ENCODE measurements at regions not wholly inside any gene's neighbourhood (a gene's known extent, or its start where the extent isn't known, plus 50 kb on each side); places are given as distances from the start of the nearest gene placed in this dataset.

DNA sequence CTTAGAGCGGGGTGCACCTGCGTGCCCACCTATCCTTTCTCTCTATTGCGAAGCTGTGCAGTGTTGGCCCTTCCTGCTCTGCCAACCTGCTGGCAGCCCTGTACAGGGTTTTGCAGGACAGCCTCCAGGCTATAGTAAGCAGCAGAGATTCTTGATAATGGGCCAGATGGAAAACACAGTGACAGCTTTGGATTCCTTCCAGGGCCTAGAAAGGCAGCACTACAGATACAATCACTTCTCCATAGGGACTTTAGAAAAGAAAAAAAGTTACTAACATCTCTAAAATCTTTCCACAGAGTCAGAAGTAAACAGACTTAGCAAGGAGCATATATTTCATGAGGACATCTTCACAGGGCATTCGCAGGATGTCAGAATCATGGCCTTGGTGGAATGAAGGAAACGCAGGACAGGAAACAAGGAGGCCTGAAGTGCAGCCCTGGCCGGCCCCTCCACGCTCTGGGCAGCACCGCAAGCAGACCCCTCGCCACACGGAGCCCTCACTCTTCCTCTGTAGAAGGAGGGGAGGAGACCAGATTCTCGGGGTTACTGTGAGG is 172.1 kb upstream of the GAS1 start:
- ChIA-PET CTCF (no interaction called here), RAD21 (ENCODE audit: low non-redundant PET in 1 of 2, low total read pairs in 2 of 2, uncharacterized antibody in 2 of 2, unreplicated experiment in 2 of 2) (no interaction called here), POLR2A (no interaction called here)
- Histone ChIP-seq H3K4me1 (ENCODE audit: control insufficient read depth in 1 of 2, insufficient read depth in 2 of 2, low read length in 2 of 2) (no peaks in the 10 kb centered on the region), H3K9me3 (ENCODE audit: control insufficient read depth in 1 of 2, insufficient read depth in 1 of 2, low read depth in 1 of 2, low read length in 2 of 2) (no peaks in the 10 kb centered on the region), H3K9me2 (ENCODE audit: insufficient read depth) (no peaks in the 10 kb centered on the region), H3K79me2 (ENCODE audit: insufficient read depth, low read length) (no peaks in the 10 kb centered on the region), H3K9ac (ENCODE audit: low read length) (no peak overlapping the region), H3K27me3 (ENCODE audit: insufficient read depth, low read length) (peaks cover 37% of the 10 kb centered on the region), H4K20me1 (ENCODE audit: insufficient read depth) (no peaks in the 10 kb centered on the region), H3K27ac (ENCODE audit: low read depth, low read length) (no peak overlapping the region), H2AFZ (ENCODE audit: low read depth, low read length, poor library complexity, severe bottlenecking) (no peak overlapping the region), H3K4me3 (replicated peaks in 1 of 2; ENCODE audit: low read depth in 1 of 2, low read length in 2 of 2) (no peak overlapping the region), H3K4me2 (ENCODE audit: low read length) (no peak overlapping the region), H3K36me3 (ENCODE audit: control insufficient read depth in 1 of 2, insufficient read depth in 2 of 2, low read length in 2 of 2) (no peaks in the 10 kb centered on the region)
- TF ChIP-seq CBX3 (IDR thresholded peaks at IDR 0.05; ENCODE audit: low read depth) (no peak), JUND (IDR thresholded peaks at IDR 0.05) (no peak), EZH2 (IDR thresholded peaks at IDR 0.05) (no peak), ELF1 (IDR thresholded peaks at IDR 0.05; ENCODE audit: borderline replicate concordance, low read depth) (no peak)
- TF ChIP-seq, protein P1, sequence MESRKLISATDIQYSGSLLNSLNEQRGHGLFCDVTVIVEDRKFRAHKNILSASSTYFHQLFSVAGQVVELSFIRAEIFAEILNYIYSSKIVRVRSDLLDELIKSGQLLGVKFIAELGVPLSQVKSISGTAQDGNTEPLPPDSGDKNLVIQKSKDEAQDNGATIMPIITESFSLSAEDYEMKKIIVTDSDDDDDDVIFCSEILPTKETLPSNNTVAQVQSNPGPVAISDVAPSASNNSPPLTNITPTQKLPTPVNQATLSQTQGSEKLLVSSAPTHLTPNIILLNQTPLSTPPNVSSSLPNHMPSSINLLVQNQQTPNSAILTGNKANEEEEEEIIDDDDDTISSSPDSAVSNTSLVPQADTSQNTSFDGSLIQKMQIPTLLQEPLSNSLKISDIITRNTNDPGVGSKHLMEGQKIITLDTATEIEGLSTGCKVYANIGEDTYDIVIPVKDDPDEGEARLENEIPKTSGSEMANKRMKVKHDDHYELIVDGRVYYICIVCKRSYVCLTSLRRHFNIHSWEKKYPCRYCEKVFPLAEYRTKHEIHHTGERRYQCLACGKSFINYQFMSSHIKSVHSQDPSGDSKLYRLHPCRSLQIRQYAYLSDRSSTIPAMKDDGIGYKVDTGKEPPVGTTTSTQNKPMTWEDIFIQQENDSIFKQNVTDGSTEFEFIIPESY (IDR thresholded peaks at IDR 0.05; ENCODE audit: extremely low read depth, insufficient replicate concordance, low read length) = no peak
- ATAC-seq (no peak), DNase-seq (ENCODE audit: low read depth, low spot score) (no peak)
- intact Hi-C loops (cut with micrococcal nuclease) = loop anchor here (10.0 kb wide), 1 partner anchor 205 kb away; no protein-coding TSS in a partner anchor
- no TSS peak for BruUV-seq (replicated peaks)

DNA sequence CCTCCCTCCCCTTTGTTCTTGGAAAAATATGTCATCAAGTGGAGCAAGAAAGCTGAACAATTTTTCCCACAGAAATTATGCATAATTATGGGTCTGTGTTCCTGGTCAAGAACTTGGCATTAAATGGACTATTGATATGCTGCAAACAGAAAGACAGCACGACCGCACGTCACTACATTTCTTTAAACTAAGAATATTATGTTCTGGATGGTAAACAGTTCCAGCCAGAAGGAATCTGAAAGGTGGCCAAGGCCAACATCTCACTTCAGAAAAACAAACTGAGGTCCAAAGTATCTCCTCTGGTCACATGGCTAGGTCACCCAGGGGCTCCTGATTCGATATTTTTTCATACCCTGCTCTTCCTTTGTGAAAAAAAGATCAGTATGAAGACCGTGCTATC is 173.3 kb upstream of the GAS1 start:
- no peak for ATAC-seq
- ChIA-PET POLR2A (no interaction called here), CTCF (no interaction called here), RAD21 (ENCODE audit: low non-redundant PET in 1 of 2, low total read pairs in 2 of 2, uncharacterized antibody in 2 of 2, unreplicated experiment in 2 of 2) (no interaction called here)
- no TSS peak for BruUV-seq (replicated peaks)
- intact Hi-C loops (cut with micrococcal nuclease) = no loop called here
- Histone ChIP-seq H3K27ac (ENCODE audit: low read depth, low read length) (no peak overlapping the region), H3K4me3 (replicated peaks in 1 of 2; ENCODE audit: low read depth in 1 of 2, low read length in 2 of 2) (no peak overlapping the region), H3K9ac (ENCODE audit: low read length) (no peak overlapping the region), H3K9me2 (ENCODE audit: insufficient read depth) (no peaks in the 10 kb centered on the region), H3K27me3 (ENCODE audit: insufficient read depth, low read length) (peaks cover 37% of the 10 kb centered on the region), H3K9me3 (ENCODE audit: control insufficient read depth in 1 of 2, insufficient read depth in 1 of 2, low read depth in 1 of 2, low read length in 2 of 2) (no peaks in the 10 kb centered on the region), H4K20me1 (ENCODE audit: insufficient read depth) (no peaks in the 10 kb centered on the region), H3K4me1 (ENCODE audit: control insufficient read depth in 1 of 2, insufficient read depth in 2 of 2, low read length in 2 of 2) (no peaks in the 10 kb centered on the region), H3K36me3 (ENCODE audit: control insufficient read depth in 1 of 2, insufficient read depth in 2 of 2, low read length in 2 of 2) (no peaks in the 10 kb centered on the region), H2AFZ (ENCODE audit: low read depth, low read length, poor library complexity, severe bottlenecking) (no peak overlapping the region), H3K4me2 (ENCODE audit: low read length) (no peak overlapping the region), H3K79me2 (ENCODE audit: insufficient read depth, low read length) (no peaks in the 10 kb centered on the region)
- TF ChIP-seq SP1 (IDR thresholded peaks at IDR 0.05; ENCODE audit: low read depth) (no peak), RAD21 (IDR thresholded peaks at IDR 0.05; ENCODE audit: low read depth) (no peak), ELF1 (IDR thresholded peaks at IDR 0.05; ENCODE audit: borderline replicate concordance, low read depth) (no peak), SRF (IDR thresholded peaks at IDR 0.05; ENCODE audit: low read depth) (no peak)
- TF ChIP-seq, protein P2, sequence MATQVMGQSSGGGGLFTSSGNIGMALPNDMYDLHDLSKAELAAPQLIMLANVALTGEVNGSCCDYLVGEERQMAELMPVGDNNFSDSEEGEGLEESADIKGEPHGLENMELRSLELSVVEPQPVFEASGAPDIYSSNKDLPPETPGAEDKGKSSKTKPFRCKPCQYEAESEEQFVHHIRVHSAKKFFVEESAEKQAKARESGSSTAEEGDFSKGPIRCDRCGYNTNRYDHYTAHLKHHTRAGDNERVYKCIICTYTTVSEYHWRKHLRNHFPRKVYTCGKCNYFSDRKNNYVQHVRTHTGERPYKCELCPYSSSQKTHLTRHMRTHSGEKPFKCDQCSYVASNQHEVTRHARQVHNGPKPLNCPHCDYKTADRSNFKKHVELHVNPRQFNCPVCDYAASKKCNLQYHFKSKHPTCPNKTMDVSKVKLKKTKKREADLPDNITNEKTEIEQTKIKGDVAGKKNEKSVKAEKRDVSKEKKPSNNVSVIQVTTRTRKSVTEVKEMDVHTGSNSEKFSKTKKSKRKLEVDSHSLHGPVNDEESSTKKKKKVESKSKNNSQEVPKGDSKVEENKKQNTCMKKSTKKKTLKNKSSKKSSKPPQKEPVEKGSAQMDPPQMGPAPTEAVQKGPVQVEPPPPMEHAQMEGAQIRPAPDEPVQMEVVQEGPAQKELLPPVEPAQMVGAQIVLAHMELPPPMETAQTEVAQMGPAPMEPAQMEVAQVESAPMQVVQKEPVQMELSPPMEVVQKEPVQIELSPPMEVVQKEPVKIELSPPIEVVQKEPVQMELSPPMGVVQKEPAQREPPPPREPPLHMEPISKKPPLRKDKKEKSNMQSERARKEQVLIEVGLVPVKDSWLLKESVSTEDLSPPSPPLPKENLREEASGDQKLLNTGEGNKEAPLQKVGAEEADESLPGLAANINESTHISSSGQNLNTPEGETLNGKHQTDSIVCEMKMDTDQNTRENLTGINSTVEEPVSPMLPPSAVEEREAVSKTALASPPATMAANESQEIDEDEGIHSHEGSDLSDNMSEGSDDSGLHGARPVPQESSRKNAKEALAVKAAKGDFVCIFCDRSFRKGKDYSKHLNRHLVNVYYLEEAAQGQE (IDR thresholded peaks at IDR 0.05; ENCODE audit: low read depth) = no peak
- DNase-seq (ENCODE audit: low read depth, low spot score) = no peak

Measured in HCT116 (cell line).